Smooth muscle cell (in vitro differentiated cells): ENCODE measurements at regions not wholly inside any gene's neighbourhood (a gene's known extent, or its start where the extent isn't known, plus 50 kb on each side); places are given as distances from the start of the nearest gene placed in this dataset.

Experiments
- DNase-seq: peaks from one replicate; lab custom pipeline; 2025; ENCODE audit not compliant: unreplicated experiment; lab: John Stamatoyannopoulos, UW
- H2AFZ ChIP-seq: fragments of 200-600 bp; sonication (generic); 2 replicates; pipeline ENCODE4 v1.6.0; 2016; ENCODE audit warnings: antibody characterized with exemption, low read depth, mild to moderate bottlenecking
- H3F3A ChIP-seq: fragments of 200-600 bp; sonication (generic); 2 replicates; pipeline ENCODE4 v1.6.0; 2017; ENCODE audit warnings: antibody characterized with exemption, low read depth
- H3K27ac ChIP-seq: fragments of 200-600 bp; sonication (generic); 2 replicates; pipeline ENCODE4 v1.5.1; 2016; ENCODE audit warnings: low read depth, mild to moderate bottlenecking
- H3K27me3 ChIP-seq: fragments of 200-600 bp; sonication (generic); 2 replicates; pipeline ENCODE4 v1.6.1; 2016; ENCODE audit warnings: low read depth, mild to moderate bottlenecking
- H3K36me3 ChIP-seq: fragments of 200-600 bp; sonication (generic); 2 replicates; pipeline ENCODE4 v1.5.1; 2016; ENCODE audit warnings: low read depth
- H3K4me1 ChIP-seq: fragments of 200-600 bp; sonication (generic); 2 replicates; pipeline ENCODE4 v1.5.1; 2016; ENCODE audit warnings: low read depth
- H3K4me2 ChIP-seq: fragments of 200-600 bp; sonication (generic); 2 replicates; pipeline ENCODE4 v1.6.0; 2016; ENCODE audit warnings: mild to moderate bottlenecking
- H3K4me3 ChIP-seq: fragments of 200-600 bp; sonication (generic); 2 replicates; pipeline ENCODE4 v1.5.1; 2016; ENCODE audit warnings: mild to moderate bottlenecking
- H3K79me2 ChIP-seq: fragments of 200-600 bp; sonication (generic); 2 replicates; pipeline ENCODE4 v1.6.0; 2016; ENCODE audit warnings: low read depth, mild to moderate bottlenecking
- H3K9ac ChIP-seq: fragments of 200-600 bp; sonication (generic); 2 replicates; pipeline ENCODE4 v1.6.0; 2016; ENCODE audit warnings: low read depth
- H3K9me3 ChIP-seq: fragments of 200-600 bp; sonication (generic); replicated peaks from 2 replicates; pipeline ENCODE4 v1.5.1; 2016; ENCODE audit warnings: low read depth
- H4K20me1 ChIP-seq: fragments of 200-600 bp; sonication (generic); 2 replicates; pipeline ENCODE4 v1.6.0; 2016; ENCODE audit warnings: low read depth
- CTCF ChIP-seq: fragments of 200-600 bp; sonication (generic); IDR thresholded peaks from 2 replicates; pipeline ENCODE4 v1.5.1; 2017; ENCODE audit warnings: borderline replicate concordance, mild to moderate bottlenecking, antibody characterized with exemption; ENCODE audit not compliant: insufficient read depth, poor library complexity, severe bottlenecking
- WGBS: methylation state at CpG from one replicate; pipeline ENCODE4 v1.1.7; 2016; ENCODE audit warnings: low lambda C conversion rate; 5-methylcytosine and 5-hydroxymethylcytosine counted together

GRCh38 chr13:68023838-68024581 lies 793.9 kb upstream of the PCDH9 start:
- H3K79me2 ChIP-seq = no peaks in the 10 kb centered on the region
- no peaks in the 10 kb centered on the region for H3K36me3 ChIP-seq
- no peaks in the 10 kb centered on the region for H3K4me1 ChIP-seq
- no peak overlapping the region for H3K4me2 ChIP-seq
- H4K20me1 ChIP-seq = no peaks in the 10 kb centered on the region
- H3F3A ChIP-seq = no peaks in the 10 kb centered on the region
- H3K9ac ChIP-seq = no peak overlapping the region
- H3K27ac ChIP-seq = no peak overlapping the region
- DNase-seq = no peak
- WGBS = 76% methylated on average over 15 of the region's 15 CpGs
- no peaks in the 10 kb centered on the region for H3K27me3 ChIP-seq
- TF ChIP-seq CTCF = no peak
- H3K9me3 ChIP-seq = peaks cover 3% of the 10 kb centered on the region
- H3K4me3 ChIP-seq = no peak overlapping the region
- no peak overlapping the region for H2AFZ ChIP-seq

- WGBS = 88% methylated on average over 1 of the region's 1 CpG
- no peak for DNase-seq
- no peak overlapping the region for H3K9ac ChIP-seq
- H3K9me3 ChIP-seq = peaks cover 3% of the 10 kb centered on the region
- H4K20me1 ChIP-seq = no peaks in the 10 kb centered on the region
- no peak for TF ChIP-seq CTCF
- no peaks in the 10 kb centered on the region for H3K27me3 ChIP-seq
- H3K4me1 ChIP-seq = no peaks in the 10 kb centered on the region
- no peaks in the 10 kb centered on the region for H3K79me2 ChIP-seq
- no peak overlapping the region for H3K27ac ChIP-seq
- H3F3A ChIP-seq = no peaks in the 10 kb centered on the region
- no peak overlapping the region for H3K4me3 ChIP-seq
- no peak overlapping the region for H2AFZ ChIP-seq
- H3K4me2 ChIP-seq = no peak overlapping the region
- H3K36me3 ChIP-seq = no peaks in the 10 kb centered on the region
These were observed 789.8 kb upstream of the PCDH9 start for GRCh38 chr13:68019901-68020300.

- H3F3A ChIP-seq = no peaks in the 10 kb centered on the region
- no peak for DNase-seq
- no peaks in the 10 kb centered on the region for H3K4me1 ChIP-seq
- H3K9ac ChIP-seq = no peak overlapping the region
- no peak overlapping the region for H3K27ac ChIP-seq
- H2AFZ ChIP-seq = no peak overlapping the region
- no peaks in the 10 kb centered on the region for H3K36me3 ChIP-seq
- no peak overlapping the region for H3K4me3 ChIP-seq
- 92% methylated on average over 3 of the region's 3 CpGs for WGBS
- H4K20me1 ChIP-seq = no peaks in the 10 kb centered on the region
- H3K27me3 ChIP-seq = no peaks in the 10 kb centered on the region
- TF ChIP-seq CTCF = no peak
- H3K9me3 ChIP-seq = no peaks in the 10 kb centered on the region
- no peaks in the 10 kb centered on the region for H3K79me2 ChIP-seq
- no peak overlapping the region for H3K4me2 ChIP-seq
These were observed 779.4 kb upstream of the PCDH9 start for GRCh38 chr13:68009546-68009945.

GRCh38 chr13:68007576-68007975 lies 777.4 kb upstream of the PCDH9 start:
- H3K9me3 ChIP-seq = no peaks in the 10 kb centered on the region
- DNase-seq = no peak
- H3K4me3 ChIP-seq = no peak overlapping the region
- no peaks in the 10 kb centered on the region for H3K79me2 ChIP-seq
- no peaks in the 10 kb centered on the region for H3K4me1 ChIP-seq
- no peak overlapping the region for H3K9ac ChIP-seq
- H4K20me1 ChIP-seq = no peaks in the 10 kb centered on the region
- no peaks in the 10 kb centered on the region for H3K27me3 ChIP-seq
- H3F3A ChIP-seq = no peaks in the 10 kb centered on the region
- no peak overlapping the region for H2AFZ ChIP-seq
- 87% methylated on average over 1 of the region's 1 CpG for WGBS
- no peak overlapping the region for H3K4me2 ChIP-seq
- H3K27ac ChIP-seq = no peak overlapping the region
- no peaks in the 10 kb centered on the region for H3K36me3 ChIP-seq
- TF ChIP-seq CTCF = no peak
